Endothelial cell of umbilical vein (primary cell): ENCODE measurements at regions not wholly inside any gene's neighbourhood (a gene's known extent, or its start where the extent isn't known, plus 50 kb on each side); places are given as distances from the start of the nearest gene placed in this dataset.

ENCODE experiments used
- BruUV-seq: library from RNA; stranded (reverse); fragments of 400-500 nt; replicated peaks from 2 replicates; lab custom pipeline; 2021; lab: Mats Ljungman, UMichigan
- CTCF ChIA-PET: fragments of 300-600, 350-600 bp; sonication (Branson Sonifier 250); formaldehyde crosslinking; loops from one replicate; lab custom pipeline; 2021; ENCODE audit warnings: antibody characterized with exemption, inconsistent platforms; lab: Charles Lee
- POLR2A ChIA-PET: fragments of 300-600, 350-600 bp; sonication (Branson Sonifier 250); formaldehyde crosslinking; loops from one replicate; lab custom pipeline; 2021; ENCODE audit warnings: antibody characterized with exemption, inconsistent platforms; lab: Charles Lee
- DNase-seq: peaks from one replicate; pipeline ENCODE4 v3.0.0-alpha.2; 2011; ENCODE audit warnings: low read depth, low spot score
- FAIRE-seq: peaks from 2 replicates; lab custom pipeline; 2011; peaks lifted over from hg19 to GRCh38; lab: Jason Lieb, UNC
- H2AFZ ChIP-seq: 2 replicates; pipeline ENCODE4 v1.6.0; 2012; ENCODE audit warnings: low read depth, low read length, control low read depth, inconsistent platforms
- H3K27ac ChIP-seq: 2 replicates; pipeline ENCODE4 v1.5.1; 2011; ENCODE audit warnings: low read depth, mild to moderate bottlenecking, control low read depth, low read length, moderate library complexity; ENCODE audit not compliant: insufficient read depth
- H3K27me3 ChIP-seq, 2 experiments: 2 replicates each; pipeline versions ENCODE4 v1.6.0 to v1.6.1; 2011; ENCODE audit warnings: low read length in 2 of 2, mixed read lengths in 1 of 2; ENCODE audit not compliant: control insufficient read depth in 2 of 2, insufficient read depth in 2 of 2
- H3K36me3 ChIP-seq, 2 experiments: 2 replicates in 1 of 2; 3 replicates in 1 of 2; pipeline ENCODE4 v1.5.1; 2011; ENCODE audit warnings: low read length in 2 of 2, mild to moderate bottlenecking in 1 of 2, moderate library complexity in 1 of 2; ENCODE audit not compliant: control insufficient read depth in 2 of 2, insufficient read depth in 2 of 2; ENCODE audit errors: extremely low read depth in 1 of 2
- H3K4me1 ChIP-seq: 3 replicates; pipeline ENCODE4 v1.5.1; 2011; ENCODE audit warnings: mild to moderate bottlenecking, low read length; ENCODE audit not compliant: control insufficient read depth, insufficient read depth; ENCODE audit errors: extremely low read depth
- H3K4me2 ChIP-seq: 2 replicates; pipeline ENCODE4 v1.6.1; 2011; ENCODE audit warnings: low read length, control low read depth, mixed read lengths; ENCODE audit not compliant: insufficient read depth
- H3K4me3 ChIP-seq, 3 experiments: fragments of 200-600 bp in 1 of 3; sonication (generic), shearing (Covaris generic) in 1 of 3; replicated peaks in 1 of 3; 2 replicates each; pipeline ENCODE4 v1.5.1; 2011 to 2016; ENCODE audit warnings: control low read depth in 3 of 3, low read length in 3 of 3, mild to moderate bottlenecking in 2 of 3, inconsistent platforms in 1 of 3, low read depth in 1 of 3, moderate library complexity in 1 of 3; ENCODE audit not compliant: insufficient read depth in 1 of 3
- H3K79me2 ChIP-seq: 2 replicates; pipeline ENCODE4 v1.6.0; 2012; ENCODE audit warnings: low read length, inconsistent platforms; ENCODE audit not compliant: control insufficient read depth, insufficient read depth
- H3K9ac ChIP-seq: replicated peaks from 2 replicates; pipeline ENCODE3; 2011; ENCODE audit warnings: low read length, control low read depth; ENCODE audit not compliant: insufficient read depth; ENCODE audit errors: extremely low read depth
- H3K9me1 ChIP-seq: replicated peaks from 3 replicates; pipeline ENCODE4 v1.6.0; 2011; ENCODE audit warnings: mild to moderate bottlenecking, low read length; ENCODE audit not compliant: control insufficient read depth, insufficient read depth; ENCODE audit errors: extremely low read depth
- H3K9me3 ChIP-seq: replicated peaks from 2 replicates; pipeline ENCODE4 v1.5.1; 2012; ENCODE audit warnings: low read length, inconsistent platforms; ENCODE audit not compliant: control insufficient read depth, insufficient read depth
- H4K20me1 ChIP-seq: replicated peaks from 2 replicates; pipeline ENCODE3; 2011; ENCODE audit warnings: mild to moderate bottlenecking, low read length; ENCODE audit not compliant: control insufficient read depth, insufficient read depth; ENCODE audit errors: extremely low read depth
- CTCF ChIP-seq, 2 donors: IDR thresholded peaks; 1 replicate in 1 of 2; 2 replicates in 1 of 2; pipeline ENCODE4 v1.5.1; 2011; ENCODE audit warnings: low read length in 2 of 2, mild to moderate bottlenecking in 2 of 2, moderate library complexity in 2 of 2, control low read depth in 1 of 2, inconsistent platforms in 1 of 2, low read depth in 1 of 2; ENCODE audit not compliant: insufficient read depth in 1 of 2; ENCODE audit errors: extremely low read depth in 1 of 2
- EZH2 ChIP-seq: IDR thresholded peaks from 2 replicates; pipeline ENCODE4 v1.6.1; 2012; ENCODE audit warnings: borderline replicate concordance, low read depth, mild to moderate bottlenecking, moderate library complexity, low read length, inconsistent platforms; ENCODE audit not compliant: severe bottlenecking
- FOS ChIP-seq: IDR thresholded peaks from 2 replicates; pipeline ENCODE4 v1.6.1; 2011; ENCODE audit warnings: mild to moderate bottlenecking, low read length, moderate library complexity, borderline replicate concordance; ENCODE audit not compliant: insufficient read depth
- GATA2 ChIP-seq: IDR thresholded peaks from 2 replicates; pipeline ENCODE4 v1.7.0; 2011; ENCODE audit warnings: low read depth, mild to moderate bottlenecking, moderate library complexity, mixed read lengths, low read length; ENCODE audit not compliant: insufficient read length, insufficient read depth
- JUN ChIP-seq: IDR thresholded peaks from 2 replicates; pipeline ENCODE4 v1.6.1; 2011; ENCODE audit warnings: borderline replicate concordance, low read depth; ENCODE audit not compliant: insufficient read length, insufficient read depth
- MAX ChIP-seq: IDR thresholded peaks from 2 replicates; pipeline ENCODE4 v1.6.1; 2011; ENCODE audit not compliant: insufficient read depth, insufficient read length
- MYC ChIP-seq: IDR thresholded peaks from one replicate; pipeline ENCODE4 v1.6.1; 2011; ENCODE audit warnings: mild to moderate bottlenecking, low read depth, low read length
- POLR2A ChIP-seq: IDR thresholded peaks from 2 replicates; pipeline ENCODE4 v1.6.1; 2012; ENCODE audit warnings: low read depth, mild to moderate bottlenecking, control low read depth, low read length
- POLR2AphosphoS5 ChIP-seq: IDR thresholded peaks from 2 replicates; pipeline ENCODE4 v1.6.1; 2012; ENCODE audit warnings: low read depth, mild to moderate bottlenecking, control low read depth, low read length, moderate library complexity; ENCODE audit not compliant: insufficient read depth
- dilution Hi-C: fragments of 300-500 bp; cut with MboI; formaldehyde crosslinking; loops from one replicate; pipeline ENCODE4 v1.15.0; 2019; ENCODE audit warnings: low sequenced_read_pairs; ENCODE audit not compliant: extremely low pct_ligation_motif_present
- intact Hi-C: fragments of 100-400 bp; cut with micrococcal nuclease; formaldehyde crosslinking; loops from one replicate; pipeline ENCODE4 v1.10.0; 2022

- CTCF ChIA-PET = interaction anchor here (0.7 to 1.5 kb wide), 2 partner anchors 16 to 93 kb away, joined by 3 read pairs; no protein-coding TSS in a partner anchor
- H3K4me2 ChIP-seq = no peak overlapping the region
- no peak overlapping the region for H2AFZ ChIP-seq
- DNase-seq (no peak), FAIRE-seq (no peak)
- intact Hi-C loops (no loop called here), dilution Hi-C loops (no loop called here)
- H3K9me3 ChIP-seq = no peaks in the 10 kb centered on the region
- no peak overlapping the region for H3K4me3 ChIP-seq
- no peak overlapping the region for H3K9ac ChIP-seq
- TF ChIP-seq MYC = no peak
- no peak for TF ChIP-seq MAX
- no peak for TF ChIP-seq GATA2
- TF ChIP-seq POLR2A = no peak
- no peak for TF ChIP-seq EZH2
- TF ChIP-seq CTCF (IDR thresholded peaks at IDR 0.05; ENCODE audit: extremely low read depth in 1 of 2, insufficient read depth in 1 of 2, low read depth in 1 of 2, low read length in 2 of 2) = no peak
- no peak for TF ChIP-seq POLR2AphosphoS5
- no peak for TF ChIP-seq JUN
- TF ChIP-seq FOS = no peak
- H3K79me2 ChIP-seq = no peaks in the 10 kb centered on the region
- H3K36me3 ChIP-seq = no peaks in the 10 kb centered on the region
- no peaks in the 10 kb centered on the region for H3K9me1 ChIP-seq
- no peaks in the 10 kb centered on the region for H3K27me3 ChIP-seq
- H3K4me1 ChIP-seq = no peaks in the 10 kb centered on the region
- POLR2A ChIA-PET = no interaction called here
- no peak overlapping the region for H3K27ac ChIP-seq
- no TSS peak for BruUV-seq
- H4K20me1 ChIP-seq = no peaks in the 10 kb centered on the region
Measured at GRCh38 chr2:221304916-221305315, 267.2 kb downstream of the EPHA4 start.
